A673 (cell line): ENCODE measurements at regions not wholly inside any gene's neighbourhood (a gene's known extent, or its start where the extent isn't known, plus 50 kb on each side); places are given as distances from the start of the nearest gene placed in this dataset.

ENCODE experiments used
- BruUV-seq: library from RNA; stranded (reverse); fragments of 400-500 nt; replicated peaks from 2 replicates; lab custom pipeline; 2021; lab: Mats Ljungman, UMichigan
- CTCF ChIA-PET: fragments of 300-600 bp; sonication (Branson Sonifier 250); formaldehyde crosslinking; loops from one replicate; lab custom pipeline; 2022; ENCODE audit warnings: antibody characterized with exemption; lab: Charles Lee
- POLR2A ChIA-PET: fragments of 300-600 bp; sonication (Branson Sonifier 250); formaldehyde crosslinking; loops from one replicate; lab custom pipeline; 2022; ENCODE audit warnings: antibody characterized with exemption; ENCODE audit not compliant: low non-redundant PET; lab: Charles Lee
- DNase-seq: peaks from one replicate; pipeline ENCODE4 v3.0.0-alpha.2; 2015; ENCODE audit warnings: low spot score
- H3K27ac ChIP-seq: fragments of 200-600 bp; sonication (generic); 2 replicates; pipeline ENCODE4 v1.5.1; 2016; ENCODE audit warnings: mixed run types, low read depth, mild to moderate bottlenecking, mixed read lengths, antibody characterized with exemption, low read length; ENCODE audit not compliant: poor library complexity, severe bottlenecking
- H3K27me3 ChIP-seq: fragments of 200-600 bp; sonication (generic); replicated peaks from 2 replicates; pipeline ENCODE4 v1.6.1; 2017; ENCODE audit warnings: mixed run types, low read depth, mild to moderate bottlenecking, mixed read lengths, antibody characterized with exemption, low read length; ENCODE audit not compliant: insufficient read depth, poor library complexity
- H3K36me3 ChIP-seq: fragments of 200-600 bp; sonication (generic); 2 replicates; pipeline ENCODE4 v1.6.1; 2016; ENCODE audit warnings: mixed run types, mild to moderate bottlenecking, mixed read lengths, antibody characterized with exemption, low read length; ENCODE audit not compliant: insufficient read depth, poor library complexity, severe bottlenecking
- H3K4me1 ChIP-seq: fragments of 200-600 bp; sonication (generic); 2 replicates; pipeline ENCODE4 v1.6.1; 2017; ENCODE audit warnings: mixed run types, mild to moderate bottlenecking, mixed read lengths, antibody characterized with exemption, low read length; ENCODE audit not compliant: insufficient read depth, poor library complexity, severe bottlenecking
- H3K4me3 ChIP-seq: fragments of 200-600 bp; sonication (generic); 2 replicates; pipeline ENCODE4 v1.5.1; 2016; ENCODE audit warnings: low read depth, mixed run types, mild to moderate bottlenecking, mixed read lengths, low read length; ENCODE audit not compliant: poor library complexity, severe bottlenecking
- H3K9me3 ChIP-seq: fragments of 200-600 bp; sonication (generic); 2 replicates; pipeline ENCODE4 v1.6.1; 2016; ENCODE audit warnings: mixed run types, low read depth, mild to moderate bottlenecking, mixed read lengths, antibody characterized with exemption, low read length; ENCODE audit not compliant: poor library complexity, severe bottlenecking
- EZH2 ChIP-seq: fragments of 200-600 bp; sonication (generic); IDR thresholded peaks from 2 replicates; pipeline ENCODE4 v1.6.1; 2017; ENCODE audit warnings: borderline replicate concordance, low read depth, mild to moderate bottlenecking, mixed read lengths, antibody characterized with exemption, low read length; ENCODE audit not compliant: poor library complexity, severe bottlenecking
- intact Hi-C: fragments of 100-400 bp; cut with micrococcal nuclease; formaldehyde crosslinking; loops from one replicate; pipeline ENCODE4 v1.10.0; 2022; ENCODE audit not compliant: unreplicated experiment
- TF ChIP-seq, protein P1 (sequence below): fragments of 300-800, 200-600 bp; sonication (generic); conservative IDR thresholded peaks from 2 replicates; pipeline ENCODE4 v1.5.1; 2017; ENCODE audit warnings: low read depth, mild to moderate bottlenecking, antibody characterized with exemption, low read length, moderate library complexity, mixed read lengths

DNA sequence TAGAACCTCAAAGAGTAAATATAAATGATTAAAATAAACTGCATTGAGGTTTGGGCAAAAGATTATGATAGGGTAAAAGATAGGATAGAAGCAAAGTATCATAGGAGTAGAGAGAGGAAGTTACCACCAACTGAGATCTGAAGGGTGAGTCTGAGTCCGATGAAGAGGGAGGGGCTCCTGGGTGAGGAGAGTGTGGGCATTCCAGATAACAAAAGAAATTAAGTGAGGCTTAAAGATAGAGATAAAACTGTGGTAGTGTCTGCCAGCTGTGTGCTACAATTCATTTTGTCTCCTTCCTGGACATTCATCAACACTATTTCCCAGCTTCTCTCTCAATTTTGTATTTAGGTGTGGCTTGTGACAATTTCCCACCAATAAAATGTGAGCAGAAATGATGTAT, 343.0 kb upstream of the PLSCR5 start:
- Histone ChIP-seq H3K27me3 (no peaks in the 10 kb centered on the region), H3K4me1 (no peaks in the 10 kb centered on the region), H3K36me3 (no peaks in the 10 kb centered on the region), H3K4me3 (no peak overlapping the region), H3K9me3 (no peaks in the 10 kb centered on the region), H3K27ac (no peak overlapping the region)
- BruUV-seq, result no TSS peak
- ChIA-PET CTCF (no interaction called here), POLR2A (no interaction called here)
- DNase-seq, result peak; percentile 37
- intact Hi-C loops, result no loop called here
- TF ChIP-seq, protein P1, sequence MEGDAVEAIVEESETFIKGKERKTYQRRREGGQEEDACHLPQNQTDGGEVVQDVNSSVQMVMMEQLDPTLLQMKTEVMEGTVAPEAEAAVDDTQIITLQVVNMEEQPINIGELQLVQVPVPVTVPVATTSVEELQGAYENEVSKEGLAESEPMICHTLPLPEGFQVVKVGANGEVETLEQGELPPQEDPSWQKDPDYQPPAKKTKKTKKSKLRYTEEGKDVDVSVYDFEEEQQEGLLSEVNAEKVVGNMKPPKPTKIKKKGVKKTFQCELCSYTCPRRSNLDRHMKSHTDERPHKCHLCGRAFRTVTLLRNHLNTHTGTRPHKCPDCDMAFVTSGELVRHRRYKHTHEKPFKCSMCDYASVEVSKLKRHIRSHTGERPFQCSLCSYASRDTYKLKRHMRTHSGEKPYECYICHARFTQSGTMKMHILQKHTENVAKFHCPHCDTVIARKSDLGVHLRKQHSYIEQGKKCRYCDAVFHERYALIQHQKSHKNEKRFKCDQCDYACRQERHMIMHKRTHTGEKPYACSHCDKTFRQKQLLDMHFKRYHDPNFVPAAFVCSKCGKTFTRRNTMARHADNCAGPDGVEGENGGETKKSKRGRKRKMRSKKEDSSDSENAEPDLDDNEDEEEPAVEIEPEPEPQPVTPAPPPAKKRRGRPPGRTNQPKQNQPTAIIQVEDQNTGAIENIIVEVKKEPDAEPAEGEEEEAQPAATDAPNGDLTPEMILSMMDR, result no peak
- no peak for TF ChIP-seq EZH2

DNA sequence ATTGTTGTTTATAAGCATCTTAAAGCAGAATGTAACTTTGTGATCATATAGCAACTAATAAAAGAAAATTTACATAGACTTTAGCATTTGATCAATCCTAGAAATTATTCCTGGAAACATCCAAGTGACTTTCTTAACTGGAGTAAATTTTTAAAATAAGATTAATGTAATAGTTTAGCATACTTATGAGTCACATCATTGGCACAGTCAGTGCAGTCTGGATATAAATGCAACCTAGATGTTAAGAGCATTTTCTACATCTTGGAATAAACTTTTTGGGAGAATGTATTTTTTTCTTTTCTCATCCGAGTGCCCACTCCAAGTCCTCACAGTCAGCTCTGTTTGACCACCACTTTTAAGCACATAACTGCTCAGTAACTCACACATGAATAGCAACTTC, 324.6 kb upstream of the PLSCR5 start:
- ChIA-PET CTCF (no interaction called here), POLR2A (interaction anchor here (0.7 kb wide), 1 partner anchor 16 kb away, joined by 4 read pairs; no protein-coding TSS in a partner anchor)
- DNase-seq, result no peak
- BruUV-seq, result no TSS peak
- TF ChIP-seq, protein P1, result no peak
- TF ChIP-seq EZH2, result no peak
- Histone ChIP-seq H3K4me1 (no peaks in the 10 kb centered on the region), H3K27me3 (no peaks in the 10 kb centered on the region), H3K4me3 (no peak overlapping the region), H3K36me3 (no peaks in the 10 kb centered on the region), H3K9me3 (no peaks in the 10 kb centered on the region), H3K27ac (no peak overlapping the region)
- intact Hi-C loops, result no loop called here

DNA sequence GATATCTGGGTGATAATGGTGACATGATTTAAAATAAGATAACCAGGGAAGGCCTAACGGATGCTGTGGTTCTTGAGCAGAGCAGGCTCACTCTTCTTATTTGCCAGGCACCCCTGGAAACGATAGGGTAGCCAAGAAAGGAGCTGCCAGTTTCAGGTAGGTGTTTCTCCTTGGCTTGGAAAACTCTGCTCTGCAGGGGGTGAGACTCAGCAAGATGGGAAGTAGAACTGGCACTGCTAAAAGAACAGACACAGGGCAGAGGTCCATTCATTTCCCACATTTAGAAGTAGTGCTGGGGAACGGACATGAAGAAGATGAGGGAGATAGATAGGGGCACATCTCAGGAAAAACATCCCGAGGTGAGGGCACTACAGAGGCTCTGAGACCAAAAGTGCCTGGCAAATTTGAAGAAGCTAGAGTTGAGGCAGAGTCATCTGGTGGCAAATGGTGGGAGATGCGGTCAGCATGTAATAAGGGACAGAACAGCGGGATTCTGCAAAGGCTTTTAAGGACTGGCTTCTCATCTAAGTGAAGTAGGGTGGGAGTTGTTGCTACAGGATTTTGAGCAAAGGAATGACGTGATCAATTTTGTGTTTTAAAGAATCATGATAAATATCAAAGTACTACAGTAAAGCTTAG, 323.4 kb upstream of the PLSCR5 start:
- H3K27ac ChIP-seq, result no peak overlapping the region
- H3K4me1 ChIP-seq, result no peaks in the 10 kb centered on the region
- POLR2A ChIA-PET, result no interaction called here
- H3K27me3 ChIP-seq, result no peaks in the 10 kb centered on the region
- DNase-seq, result no peak
- CTCF ChIA-PET, result no interaction called here
- BruUV-seq, result no TSS peak
- H3K4me3 ChIP-seq, result no peak overlapping the region
- intact Hi-C loops, result no loop called here
- no peak for TF ChIP-seq EZH2
- TF ChIP-seq, protein P1, result no peak
- no peaks in the 10 kb centered on the region for H3K9me3 ChIP-seq
- H3K36me3 ChIP-seq, result no peaks in the 10 kb centered on the region
